Ishikawa (cell line): ENCODE measurements at regions not wholly inside any gene's neighbourhood (a gene's known extent, or its start where the extent isn't known, plus 50 kb on each side); places are given as distances from the start of the nearest gene placed in this dataset.

Experiments used
- CEBPB ChIP-seq: IDR thresholded peaks from 2 replicates; pipeline ENCODE4 v1.6.1; 2012
- EP300 ChIP-seq: IDR thresholded peaks from 2 replicates; pipeline ENCODE4 v1.6.1; 2012; ENCODE audit warnings: borderline replicate concordance
- TCF12 ChIP-seq: IDR thresholded peaks from 2 replicates; pipeline ENCODE4 v1.6.1; 2012; ENCODE audit warnings: low read depth
- TF ChIP-seq, protein P1 (sequence below): IDR thresholded peaks from 2 replicates; pipeline ENCODE4 v1.6.1; 2012
- TF ChIP-seq, protein P2 (sequence below): IDR thresholded peaks from 2 replicates; pipeline ENCODE4 v1.6.1; 2012; ENCODE audit warnings: low read depth, mild to moderate bottlenecking

DNA sequence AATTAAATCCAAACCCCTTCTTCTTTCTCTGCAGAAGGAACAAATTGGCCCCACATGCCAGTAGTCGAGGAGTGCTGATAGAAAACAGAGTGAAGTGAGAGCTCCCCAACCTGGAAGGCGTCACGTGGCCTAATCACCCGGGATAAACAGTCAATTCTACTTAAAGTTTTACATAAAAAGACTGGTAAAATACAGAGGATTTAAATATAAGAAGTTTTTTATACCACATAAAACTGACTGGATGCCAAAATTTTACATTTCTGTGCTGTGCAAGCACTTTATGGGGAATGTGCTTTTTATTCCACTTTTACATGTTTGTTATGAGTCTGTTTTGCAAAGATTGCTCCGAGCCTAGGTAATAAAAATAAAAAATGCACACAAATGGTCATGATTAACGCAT is 1586.8 kb upstream of the ACVR2A start:
- TF ChIP-seq EP300 (no peak), CEBPB (no peak), TCF12 (no peak)
- TF ChIP-seq, protein P1, sequence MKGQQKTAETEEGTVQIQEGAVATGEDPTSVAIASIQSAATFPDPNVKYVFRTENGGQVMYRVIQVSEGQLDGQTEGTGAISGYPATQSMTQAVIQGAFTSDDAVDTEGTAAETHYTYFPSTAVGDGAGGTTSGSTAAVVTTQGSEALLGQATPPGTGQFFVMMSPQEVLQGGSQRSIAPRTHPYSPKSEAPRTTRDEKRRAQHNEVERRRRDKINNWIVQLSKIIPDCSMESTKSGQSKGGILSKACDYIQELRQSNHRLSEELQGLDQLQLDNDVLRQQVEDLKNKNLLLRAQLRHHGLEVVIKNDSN, result no peak
- TF ChIP-seq, protein P2, sequence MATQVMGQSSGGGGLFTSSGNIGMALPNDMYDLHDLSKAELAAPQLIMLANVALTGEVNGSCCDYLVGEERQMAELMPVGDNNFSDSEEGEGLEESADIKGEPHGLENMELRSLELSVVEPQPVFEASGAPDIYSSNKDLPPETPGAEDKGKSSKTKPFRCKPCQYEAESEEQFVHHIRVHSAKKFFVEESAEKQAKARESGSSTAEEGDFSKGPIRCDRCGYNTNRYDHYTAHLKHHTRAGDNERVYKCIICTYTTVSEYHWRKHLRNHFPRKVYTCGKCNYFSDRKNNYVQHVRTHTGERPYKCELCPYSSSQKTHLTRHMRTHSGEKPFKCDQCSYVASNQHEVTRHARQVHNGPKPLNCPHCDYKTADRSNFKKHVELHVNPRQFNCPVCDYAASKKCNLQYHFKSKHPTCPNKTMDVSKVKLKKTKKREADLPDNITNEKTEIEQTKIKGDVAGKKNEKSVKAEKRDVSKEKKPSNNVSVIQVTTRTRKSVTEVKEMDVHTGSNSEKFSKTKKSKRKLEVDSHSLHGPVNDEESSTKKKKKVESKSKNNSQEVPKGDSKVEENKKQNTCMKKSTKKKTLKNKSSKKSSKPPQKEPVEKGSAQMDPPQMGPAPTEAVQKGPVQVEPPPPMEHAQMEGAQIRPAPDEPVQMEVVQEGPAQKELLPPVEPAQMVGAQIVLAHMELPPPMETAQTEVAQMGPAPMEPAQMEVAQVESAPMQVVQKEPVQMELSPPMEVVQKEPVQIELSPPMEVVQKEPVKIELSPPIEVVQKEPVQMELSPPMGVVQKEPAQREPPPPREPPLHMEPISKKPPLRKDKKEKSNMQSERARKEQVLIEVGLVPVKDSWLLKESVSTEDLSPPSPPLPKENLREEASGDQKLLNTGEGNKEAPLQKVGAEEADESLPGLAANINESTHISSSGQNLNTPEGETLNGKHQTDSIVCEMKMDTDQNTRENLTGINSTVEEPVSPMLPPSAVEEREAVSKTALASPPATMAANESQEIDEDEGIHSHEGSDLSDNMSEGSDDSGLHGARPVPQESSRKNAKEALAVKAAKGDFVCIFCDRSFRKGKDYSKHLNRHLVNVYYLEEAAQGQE, result no peak
